ENCODE measurements at regions not wholly inside any gene's neighbourhood (a gene's known extent, or its start where the extent isn't known, plus 50 kb on each side); places are given as distances from the start of the nearest gene placed in this dataset.

DNA sequence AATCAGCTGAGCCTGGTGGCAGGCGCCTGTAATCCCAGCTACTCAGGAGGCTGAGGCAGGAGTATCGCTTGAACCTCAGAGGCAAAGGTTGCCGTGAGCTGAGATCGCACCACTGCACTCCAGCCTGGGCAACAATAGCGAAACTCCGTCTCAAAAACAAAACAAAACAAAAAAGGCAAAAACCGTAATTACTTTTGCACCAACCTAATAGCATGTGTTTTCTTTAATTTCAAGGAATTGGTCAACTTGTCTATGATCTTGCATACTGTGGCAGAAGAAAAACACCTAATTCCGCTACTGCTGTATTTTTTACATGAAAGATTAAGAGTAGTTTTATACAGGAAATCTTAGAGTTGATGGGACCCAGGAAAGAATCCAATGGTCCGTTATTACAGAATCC lies 241.2 kb downstream of the COL4A1 start:
- Histone ChIP-seq H3K27ac (ENCODE audit: low read depth, low read length) (no peak overlapping the region), H3K9ac (ENCODE audit: extremely low read depth, low read length, poor library complexity, severe bottlenecking) (no peak overlapping the region), H3K4me1 (ENCODE audit: control insufficient read depth, insufficient read depth, low read length) (no peaks in the 10 kb centered on the region), H3K27me3 (ENCODE audit: control insufficient read depth, insufficient read depth, low read length, poor library complexity, severe bottlenecking) (no peaks in the 10 kb centered on the region), H3K36me3 (ENCODE audit: control insufficient read depth, insufficient read depth, low read length) (no peaks in the 10 kb centered on the region), H3K9me3 (ENCODE audit: control insufficient read depth, low read length) (no peaks in the 10 kb centered on the region), H3K4me3 (ENCODE audit: low read length) (no peak overlapping the region)
- DNase-seq = no peak
- WGBS, 2 experiments (ENCODE audit: insufficient coverage in 1 of 2, insufficient read length in 1 of 2) = 92 to 99% methylated on average over 9 of the region's 9 CpGs
- H3K27ac Mint-ChIP-seq = no peak overlapping the region
- peaks cover 7% of the 10 kb centered on the region for H3K4me1 Mint-ChIP-seq
- no peaks in the 10 kb centered on the region for H3K36me3 Mint-ChIP-seq (ENCODE audit: low read depth)
- no peak overlapping the region for H3K4me3 Mint-ChIP-seq
- no peaks in the 10 kb centered on the region for H3K9me3 Mint-ChIP-seq
- TF ChIP-seq, protein P1, sequence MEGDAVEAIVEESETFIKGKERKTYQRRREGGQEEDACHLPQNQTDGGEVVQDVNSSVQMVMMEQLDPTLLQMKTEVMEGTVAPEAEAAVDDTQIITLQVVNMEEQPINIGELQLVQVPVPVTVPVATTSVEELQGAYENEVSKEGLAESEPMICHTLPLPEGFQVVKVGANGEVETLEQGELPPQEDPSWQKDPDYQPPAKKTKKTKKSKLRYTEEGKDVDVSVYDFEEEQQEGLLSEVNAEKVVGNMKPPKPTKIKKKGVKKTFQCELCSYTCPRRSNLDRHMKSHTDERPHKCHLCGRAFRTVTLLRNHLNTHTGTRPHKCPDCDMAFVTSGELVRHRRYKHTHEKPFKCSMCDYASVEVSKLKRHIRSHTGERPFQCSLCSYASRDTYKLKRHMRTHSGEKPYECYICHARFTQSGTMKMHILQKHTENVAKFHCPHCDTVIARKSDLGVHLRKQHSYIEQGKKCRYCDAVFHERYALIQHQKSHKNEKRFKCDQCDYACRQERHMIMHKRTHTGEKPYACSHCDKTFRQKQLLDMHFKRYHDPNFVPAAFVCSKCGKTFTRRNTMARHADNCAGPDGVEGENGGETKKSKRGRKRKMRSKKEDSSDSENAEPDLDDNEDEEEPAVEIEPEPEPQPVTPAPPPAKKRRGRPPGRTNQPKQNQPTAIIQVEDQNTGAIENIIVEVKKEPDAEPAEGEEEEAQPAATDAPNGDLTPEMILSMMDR (conservative IDR thresholded peaks at IDR 0.05) = no peak
- H3K27me3 Mint-ChIP-seq (ENCODE audit: insufficient read depth) = no peaks in the 10 kb centered on the region

DNA sequence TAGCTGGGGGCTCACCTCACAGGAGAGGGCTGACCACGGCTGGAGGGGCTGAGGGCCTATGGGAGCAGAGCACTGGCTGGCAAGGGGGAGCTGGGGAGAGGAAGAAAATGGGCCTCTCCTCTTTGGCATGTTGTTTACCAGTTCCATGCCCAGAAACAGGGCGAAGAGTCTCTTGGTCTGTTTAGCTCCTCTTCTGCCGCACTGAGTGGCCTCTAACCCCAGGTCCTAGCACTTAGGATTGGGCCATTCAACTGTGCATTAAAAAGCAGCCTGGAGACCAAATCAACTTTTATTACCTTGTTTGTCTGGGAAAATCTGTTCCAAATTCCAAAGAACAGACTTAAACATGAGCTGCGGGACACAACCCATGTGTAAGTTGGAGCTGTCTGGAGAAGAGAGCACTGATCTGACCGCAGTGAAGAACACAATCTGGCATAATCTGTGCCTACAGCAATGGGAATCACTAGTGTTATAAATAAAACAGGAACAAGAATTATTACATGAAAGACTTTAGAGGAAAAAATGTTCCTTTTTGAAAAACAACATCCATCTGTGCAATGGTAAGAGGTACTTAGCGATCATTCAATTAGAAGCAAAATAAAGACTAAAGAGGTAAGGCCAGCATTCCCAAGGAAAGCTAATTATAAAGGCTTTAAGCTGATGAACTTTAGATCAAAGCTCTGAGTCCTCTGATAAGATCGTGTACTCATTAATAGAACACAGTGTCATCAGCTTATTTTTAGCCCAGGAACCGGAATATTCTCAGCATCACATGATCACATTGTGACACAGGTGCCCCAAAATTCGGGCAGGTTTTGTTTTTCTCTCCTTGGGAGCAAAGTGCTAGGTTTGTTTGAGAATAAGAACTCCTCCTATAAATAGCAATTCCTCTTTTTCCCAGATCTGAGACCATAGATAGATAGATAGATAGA lies 243.2 kb downstream of the COL4A1 start:
- H3K36me3 Mint-ChIP-seq (ENCODE audit: low read depth) = no peaks in the 10 kb centered on the region
- H3K4me3 ChIP-seq (ENCODE audit: low read length) = no peak overlapping the region
- no peaks in the 10 kb centered on the region for H3K4me1 Mint-ChIP-seq
- H3K27ac ChIP-seq (ENCODE audit: low read depth, low read length) = no peak overlapping the region
- no peaks in the 10 kb centered on the region for H3K4me1 ChIP-seq (ENCODE audit: control insufficient read depth, insufficient read depth, low read length)
- H3K27ac Mint-ChIP-seq = no peak overlapping the region
- DNase-seq = no peak
- no peaks in the 10 kb centered on the region for H3K27me3 Mint-ChIP-seq (ENCODE audit: insufficient read depth)
- H3K9ac ChIP-seq (ENCODE audit: extremely low read depth, low read length, poor library complexity, severe bottlenecking) = no peak overlapping the region
- no peaks in the 10 kb centered on the region for H3K9me3 Mint-ChIP-seq
- H3K9me3 ChIP-seq (ENCODE audit: control insufficient read depth, low read length) = no peaks in the 10 kb centered on the region
- 91 to 93% methylated on average over 7 to 9 of the region's 9 CpGs for WGBS, 2 experiments (ENCODE audit: insufficient coverage in 1 of 2, insufficient read length in 1 of 2)
- TF ChIP-seq, protein P1 (conservative IDR thresholded peaks at IDR 0.05) = no peak
- H3K27me3 ChIP-seq (ENCODE audit: control insufficient read depth, insufficient read depth, low read length, poor library complexity, severe bottlenecking) = no peaks in the 10 kb centered on the region
- no peaks in the 10 kb centered on the region for H3K36me3 ChIP-seq (ENCODE audit: control insufficient read depth, insufficient read depth, low read length)
- H3K4me3 Mint-ChIP-seq = no peak overlapping the region

DNA sequence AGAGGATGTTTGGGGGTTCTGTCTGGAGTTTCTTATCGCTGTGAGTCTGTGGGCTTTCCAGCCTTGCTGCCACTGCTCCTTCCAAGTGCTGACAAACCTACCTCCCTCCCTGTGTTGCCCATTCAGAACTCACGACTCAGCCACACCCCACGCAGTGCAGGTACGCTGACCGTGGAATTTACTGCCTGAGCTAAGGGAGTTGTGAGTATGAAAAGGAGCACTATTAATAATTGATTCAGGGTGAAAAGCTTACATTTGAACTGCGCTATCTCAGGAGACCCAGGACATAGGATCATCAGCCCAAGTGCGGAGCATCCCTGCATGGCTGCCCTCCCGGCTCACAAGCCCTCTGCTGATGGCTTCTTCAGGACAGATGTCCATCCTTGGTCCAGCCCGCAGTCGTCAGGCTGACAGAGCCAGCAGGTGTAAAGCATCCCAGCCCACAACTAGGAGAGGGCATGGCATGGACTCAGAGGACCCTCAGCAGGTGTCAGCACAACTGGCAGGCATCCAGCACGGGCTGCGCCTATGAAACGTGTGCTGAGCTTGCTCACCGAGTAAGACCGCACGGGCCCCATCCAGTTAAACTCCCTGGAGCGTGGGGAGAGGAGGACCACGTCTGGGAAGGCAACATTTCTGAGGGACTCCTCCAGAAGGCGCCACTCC lies 244.0 kb downstream of the COL4A1 start:
- H3K27ac Mint-ChIP-seq = no peak overlapping the region
- H3K27me3 Mint-ChIP-seq (ENCODE audit: insufficient read depth) = no peaks in the 10 kb centered on the region
- no peaks in the 10 kb centered on the region for H3K36me3 ChIP-seq (ENCODE audit: control insufficient read depth, insufficient read depth, low read length)
- H3K27ac ChIP-seq (ENCODE audit: low read depth, low read length) = no peak overlapping the region
- H3K9me3 ChIP-seq (ENCODE audit: control insufficient read depth, low read length) = no peaks in the 10 kb centered on the region
- H3K4me1 Mint-ChIP-seq = no peaks in the 10 kb centered on the region
- WGBS, 2 experiments (ENCODE audit: insufficient coverage in 1 of 2, insufficient read length in 1 of 2) = 94 to 96% methylated on average over 16 to 19 of the region's 19 CpGs
- H3K9ac ChIP-seq (ENCODE audit: extremely low read depth, low read length, poor library complexity, severe bottlenecking) = no peak overlapping the region
- H3K27me3 ChIP-seq (ENCODE audit: control insufficient read depth, insufficient read depth, low read length, poor library complexity, severe bottlenecking) = no peaks in the 10 kb centered on the region
- no peak overlapping the region for H3K4me3 Mint-ChIP-seq
- TF ChIP-seq, protein P1 (conservative IDR thresholded peaks at IDR 0.05) = no peak
- no peak overlapping the region for H3K4me3 ChIP-seq (ENCODE audit: low read length)
- H3K4me1 ChIP-seq (ENCODE audit: control insufficient read depth, insufficient read depth, low read length) = no peaks in the 10 kb centered on the region
- no peaks in the 10 kb centered on the region for H3K36me3 Mint-ChIP-seq (ENCODE audit: low read depth)
- no peaks in the 10 kb centered on the region for H3K9me3 Mint-ChIP-seq
- no peak for DNase-seq
